ENCODE measurements at regions not wholly inside any gene's neighbourhood (a gene's known extent, or its start where the extent isn't known, plus 50 kb on each side); places are given as distances from the start of the nearest gene placed in this dataset.
"Not testable (repeated sequence)": the region's sequence is repeated elsewhere in the genome, so short reads cannot be mapped to it uniquely, and the experiment has no call there.

GRCh38 chr16:22572331-22573224 lies 61.9 kb downstream of the NPIPB5 start:
- H3K9me3 ChIP-seq (ENCODE audit: control insufficient read depth in 2 of 3, insufficient read depth in 1 of 3, low read length in 3 of 3); FAIRE-seq; intact Hi-C loops (cut with DNase I); H3K36me3 ChIP-seq (ENCODE audit: control insufficient read depth in 2 of 3, insufficient read depth in 3 of 3, low read length in 3 of 3); H3K4me1 ChIP-seq (ENCODE audit: control insufficient read depth in 2 of 3, insufficient read depth in 2 of 3, low read depth in 1 of 3, low read length in 3 of 3); H3K9ac ChIP-seq (ENCODE audit: low read length in 3 of 3); H3K27me3 ChIP-seq (ENCODE audit: control insufficient read depth, insufficient read depth, low read length); H3K4me3 ChIP-seq (ENCODE audit: low read length in 3 of 3); H3K27ac ChIP-seq (ENCODE audit: low read depth in 2 of 2, low read length in 2 of 2): not testable (repeated sequence)
- peak in 1 of 5 donors; percentile 0 for DNase-seq

- DNase-seq; H3K4me1 ChIP-seq (ENCODE audit: control insufficient read depth in 2 of 3, insufficient read depth in 2 of 3, low read depth in 1 of 3, low read length in 3 of 3); H3K9me3 ChIP-seq (ENCODE audit: control insufficient read depth in 2 of 3, insufficient read depth in 1 of 3, low read length in 3 of 3); FAIRE-seq; intact Hi-C loops (cut with DNase I); H3K9ac ChIP-seq (ENCODE audit: low read length in 3 of 3); H3K27ac ChIP-seq (ENCODE audit: low read depth in 2 of 2, low read length in 2 of 2); H3K27me3 ChIP-seq (ENCODE audit: control insufficient read depth, insufficient read depth, low read length); H3K4me3 ChIP-seq (ENCODE audit: low read length in 3 of 3); H3K36me3 ChIP-seq (ENCODE audit: control insufficient read depth in 2 of 3, insufficient read depth in 3 of 3, low read length in 3 of 3): not testable (repeated sequence)
These were observed 62.5 kb downstream of the NPIPB5 start for GRCh38 chr16:22573225-22573530.

- FAIRE-seq; H3K36me3 ChIP-seq (ENCODE audit: control insufficient read depth in 2 of 3, insufficient read depth in 3 of 3, low read length in 3 of 3); H3K27me3 ChIP-seq (ENCODE audit: control insufficient read depth, insufficient read depth, low read length); intact Hi-C loops (cut with DNase I); H3K4me3 ChIP-seq (ENCODE audit: low read length in 3 of 3); DNase-seq; H3K27ac ChIP-seq (ENCODE audit: low read depth in 2 of 2, low read length in 2 of 2); H3K9me3 ChIP-seq (ENCODE audit: control insufficient read depth in 2 of 3, insufficient read depth in 1 of 3, low read length in 3 of 3); H3K9ac ChIP-seq (ENCODE audit: low read length in 3 of 3); H3K4me1 ChIP-seq (ENCODE audit: control insufficient read depth in 2 of 3, insufficient read depth in 2 of 3, low read depth in 1 of 3, low read length in 3 of 3): not testable (repeated sequence)
These were observed 65.8 kb downstream of the NPIPB5 start for GRCh38 chr16:22576506-22576905.

- intact Hi-C loops (cut with DNase I); H3K27me3 ChIP-seq (ENCODE audit: control insufficient read depth, insufficient read depth, low read length); FAIRE-seq; H3K27ac ChIP-seq (ENCODE audit: low read depth in 2 of 2, low read length in 2 of 2); H3K9me3 ChIP-seq (ENCODE audit: control insufficient read depth in 2 of 3, insufficient read depth in 1 of 3, low read length in 3 of 3); H3K9ac ChIP-seq (ENCODE audit: low read length in 3 of 3); H3K36me3 ChIP-seq (ENCODE audit: control insufficient read depth in 2 of 3, insufficient read depth in 3 of 3, low read length in 3 of 3); DNase-seq; H3K4me3 ChIP-seq (ENCODE audit: low read length in 3 of 3); H3K4me1 ChIP-seq (ENCODE audit: control insufficient read depth in 2 of 3, insufficient read depth in 2 of 3, low read depth in 1 of 3, low read length in 3 of 3): not testable (repeated sequence)
These were observed 72.5 kb downstream of the NPIPB5 start for GRCh38 chr16:22583195-22583594.

- H3K27me3 ChIP-seq (ENCODE audit: control insufficient read depth, insufficient read depth, low read length); H3K4me3 ChIP-seq (ENCODE audit: low read length in 3 of 3); H3K9me3 ChIP-seq (ENCODE audit: control insufficient read depth in 2 of 3, insufficient read depth in 1 of 3, low read length in 3 of 3); DNase-seq; intact Hi-C loops (cut with DNase I); H3K9ac ChIP-seq (ENCODE audit: low read length in 3 of 3); H3K4me1 ChIP-seq (ENCODE audit: control insufficient read depth in 2 of 3, insufficient read depth in 2 of 3, low read depth in 1 of 3, low read length in 3 of 3); FAIRE-seq; H3K27ac ChIP-seq (ENCODE audit: low read depth in 2 of 2, low read length in 2 of 2); H3K36me3 ChIP-seq (ENCODE audit: control insufficient read depth in 2 of 3, insufficient read depth in 3 of 3, low read length in 3 of 3): not testable (repeated sequence)
These were observed 73.8 kb downstream of the NPIPB5 start for GRCh38 chr16:22584459-22584858.

- DNase-seq; intact Hi-C loops (cut with DNase I); H3K4me3 ChIP-seq (ENCODE audit: low read length in 3 of 3); H3K36me3 ChIP-seq (ENCODE audit: control insufficient read depth in 2 of 3, insufficient read depth in 3 of 3, low read length in 3 of 3); H3K27me3 ChIP-seq (ENCODE audit: control insufficient read depth, insufficient read depth, low read length); H3K9ac ChIP-seq (ENCODE audit: low read length in 3 of 3); H3K9me3 ChIP-seq (ENCODE audit: control insufficient read depth in 2 of 3, insufficient read depth in 1 of 3, low read length in 3 of 3); H3K4me1 ChIP-seq (ENCODE audit: control insufficient read depth in 2 of 3, insufficient read depth in 2 of 3, low read depth in 1 of 3, low read length in 3 of 3); FAIRE-seq; H3K27ac ChIP-seq (ENCODE audit: low read depth in 2 of 2, low read length in 2 of 2): not testable (repeated sequence)
These were observed 74.2 kb downstream of the NPIPB5 start for GRCh38 chr16:22584941-22585340.

GRCh38 chr16:22585431-22585830 lies 74.7 kb downstream of the NPIPB5 start:
- H3K27ac ChIP-seq (ENCODE audit: low read depth in 2 of 2, low read length in 2 of 2); intact Hi-C loops (cut with DNase I); DNase-seq; H3K4me1 ChIP-seq (ENCODE audit: control insufficient read depth in 2 of 3, insufficient read depth in 2 of 3, low read depth in 1 of 3, low read length in 3 of 3); H3K9me3 ChIP-seq (ENCODE audit: control insufficient read depth in 2 of 3, insufficient read depth in 1 of 3, low read length in 3 of 3); H3K36me3 ChIP-seq (ENCODE audit: control insufficient read depth in 2 of 3, insufficient read depth in 3 of 3, low read length in 3 of 3); H3K27me3 ChIP-seq (ENCODE audit: control insufficient read depth, insufficient read depth, low read length); H3K9ac ChIP-seq (ENCODE audit: low read length in 3 of 3); FAIRE-seq; H3K4me3 ChIP-seq (ENCODE audit: low read length in 3 of 3): not testable (repeated sequence)

- intact Hi-C loops (cut with DNase I); H3K9me3 ChIP-seq (ENCODE audit: control insufficient read depth in 2 of 3, insufficient read depth in 1 of 3, low read length in 3 of 3); H3K4me1 ChIP-seq (ENCODE audit: control insufficient read depth in 2 of 3, insufficient read depth in 2 of 3, low read depth in 1 of 3, low read length in 3 of 3); H3K27me3 ChIP-seq (ENCODE audit: control insufficient read depth, insufficient read depth, low read length); H3K27ac ChIP-seq (ENCODE audit: low read depth in 2 of 2, low read length in 2 of 2); FAIRE-seq; H3K9ac ChIP-seq (ENCODE audit: low read length in 3 of 3); H3K36me3 ChIP-seq (ENCODE audit: control insufficient read depth in 2 of 3, insufficient read depth in 3 of 3, low read length in 3 of 3); H3K4me3 ChIP-seq (ENCODE audit: low read length in 3 of 3); DNase-seq: not testable (repeated sequence)
These were observed 76.0 kb downstream of the NPIPB5 start for GRCh38 chr16:22586732-22587131.

All from kidney (tissue), 10 donors.